ENCODE measurements at regions not wholly inside any gene's neighbourhood (a gene's known extent, or its start where the extent isn't known, plus 50 kb on each side); places are given as distances from the start of the nearest gene placed in this dataset.

GRCh38 chr3:154678041-154678654, 248.2 kb upstream of the GPR149 start:
- intact Hi-C loops (cut with DNase I) = no loop called here

GRCh38 chr3:154668835-154669234, 238.8 kb upstream of the GPR149 start:
- no peaks in the 10 kb centered on the region for H3K4me1 ChIP-seq
- no peaks in the 10 kb centered on the region for H3K27me3 ChIP-seq
- H3K27ac ChIP-seq = no peak overlapping the region
- intact Hi-C loops (cut with DNase I) = no loop called here
- peaks cover 0 to 2% of the 10 kb centered on the region in 2 donors for H3K9me3 ChIP-seq
- ATAC-seq (no peak), DNase-seq (no peak)
- no peak overlapping the region for H3K4me3 ChIP-seq
- no peaks in the 10 kb centered on the region for H3K36me3 ChIP-seq
- TF ChIP-seq CTCF (IDR thresholded peaks at IDR 0.05) = no peak

More at GRCh38 chr3:154678041-154678654, 248.2 kb upstream of the GPR149 start:
- no peak overlapping the region for H3K4me3 ChIP-seq
- H3K27me3 ChIP-seq = no peaks in the 10 kb centered on the region
- H3K27ac ChIP-seq = no peak overlapping the region
- ATAC-seq (no peak), DNase-seq (no peak)
- H3K36me3 ChIP-seq = no peaks in the 10 kb centered on the region
- no peak for TF ChIP-seq CTCF (IDR thresholded peaks at IDR 0.05)
- peaks cover 0 to under 1% of the 10 kb centered on the region in 2 donors for H3K9me3 ChIP-seq
- H3K4me1 ChIP-seq = no peaks in the 10 kb centered on the region

GRCh38 chr3:154668187-154668586, 238.2 kb upstream of the GPR149 start:
- H3K36me3 ChIP-seq = no peaks in the 10 kb centered on the region
- H3K9me3 ChIP-seq = peaks cover 0 to 2% of the 10 kb centered on the region in 2 donors
- H3K27me3 ChIP-seq = no peaks in the 10 kb centered on the region
- DNase-seq (no peak), ATAC-seq (no peak)
- H3K4me1 ChIP-seq = no peaks in the 10 kb centered on the region
- TF ChIP-seq CTCF (IDR thresholded peaks at IDR 0.05) = no peak
- intact Hi-C loops (cut with DNase I) = no loop called here
- no peak overlapping the region for H3K27ac ChIP-seq
- no peak overlapping the region for H3K4me3 ChIP-seq

- DNase-seq = peak in 1 of 4 donors; percentile 55
- no peaks in the 10 kb centered on the region for H3K36me3 ChIP-seq
- TF ChIP-seq CTCF (IDR thresholded peaks at IDR 0.05) = no peak
- peaks cover 0 to 2% of the 10 kb centered on the region in 2 donors for H3K9me3 ChIP-seq
- no peaks in the 10 kb centered on the region for H3K4me1 ChIP-seq
- no peak overlapping the region for H3K27ac ChIP-seq
- no peaks in the 10 kb centered on the region for H3K27me3 ChIP-seq
- ATAC-seq = no peak
- intact Hi-C loops (cut with DNase I) = no loop called here
- no peak overlapping the region for H3K4me3 ChIP-seq
Measured at GRCh38 chr3:154666542-154666941, 236.6 kb upstream of the GPR149 start.

DNA sequence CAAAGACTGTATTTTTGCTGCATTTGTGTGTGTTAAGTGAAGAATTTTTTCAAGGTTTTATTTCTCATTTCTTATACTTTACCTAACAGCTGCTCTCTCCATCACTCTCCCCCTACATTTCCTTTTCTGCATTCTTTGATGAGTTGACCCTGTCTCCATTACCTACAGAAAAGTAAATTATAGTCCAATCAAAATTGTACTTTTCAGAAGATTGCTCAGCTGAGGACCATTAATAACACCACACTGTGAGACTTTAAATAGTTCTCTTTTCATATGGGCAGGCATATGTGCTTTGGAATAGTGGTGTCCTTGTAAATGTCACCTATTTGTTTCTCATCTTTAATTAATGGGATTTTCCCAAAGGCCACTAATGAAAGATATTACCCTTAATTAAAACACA, 234.7 kb upstream of the GPR149 start:
- Histone ChIP-seq H3K9me3 (peaks cover 0 to 2% of the 10 kb centered on the region in 2 donors), H3K36me3 (no peaks in the 10 kb centered on the region), H3K4me1 (no peaks in the 10 kb centered on the region), H3K27me3 (no peaks in the 10 kb centered on the region), H3K4me3 (no peak overlapping the region), H3K27ac (no peak overlapping the region)
- intact Hi-C loops (cut with DNase I) = no loop called here
- ATAC-seq = no peak
- no peak for DNase-seq
- no peak for TF ChIP-seq CTCF (IDR thresholded peaks at IDR 0.05)
